ENCODE measurements at regions not wholly inside any gene's neighbourhood (a gene's known extent, or its start where the extent isn't known, plus 50 kb on each side); places are given as distances from the start of the nearest gene placed in this dataset.

DNA sequence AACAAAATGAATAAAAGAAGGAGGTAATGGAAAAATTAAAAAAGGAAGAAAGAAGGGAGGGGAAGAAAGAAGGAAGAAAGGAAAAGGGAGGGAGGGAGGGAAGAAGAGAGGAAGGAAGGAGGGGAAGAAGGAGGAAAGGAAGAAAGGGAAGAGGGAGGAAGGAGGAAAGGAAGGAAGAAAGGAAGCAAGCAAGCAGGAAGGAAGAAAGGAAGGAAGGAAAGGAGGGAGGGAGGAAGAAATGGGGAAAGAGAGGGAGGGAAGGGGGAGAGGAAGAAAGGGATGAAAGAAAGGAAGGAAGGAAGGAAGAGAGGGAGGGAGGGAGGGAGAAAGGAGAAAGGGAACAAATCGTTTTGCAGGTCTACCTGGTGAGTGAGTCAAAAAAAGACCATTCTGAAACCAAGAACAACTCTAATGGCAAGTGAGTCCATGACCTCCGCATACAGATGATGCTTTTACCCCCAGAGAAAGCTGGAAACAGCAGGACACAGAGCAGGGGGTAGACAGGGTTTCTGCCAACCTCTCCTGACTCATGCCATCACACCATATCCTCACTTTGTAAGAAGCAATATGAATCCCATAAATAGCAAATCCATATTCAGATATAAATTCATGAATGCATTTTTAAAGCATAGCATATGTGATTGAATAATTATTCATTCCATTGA lies 1112.9 kb upstream of the AUTS2 start:
- no peak for DNase-seq (ENCODE audit: low read depth)

DNA sequence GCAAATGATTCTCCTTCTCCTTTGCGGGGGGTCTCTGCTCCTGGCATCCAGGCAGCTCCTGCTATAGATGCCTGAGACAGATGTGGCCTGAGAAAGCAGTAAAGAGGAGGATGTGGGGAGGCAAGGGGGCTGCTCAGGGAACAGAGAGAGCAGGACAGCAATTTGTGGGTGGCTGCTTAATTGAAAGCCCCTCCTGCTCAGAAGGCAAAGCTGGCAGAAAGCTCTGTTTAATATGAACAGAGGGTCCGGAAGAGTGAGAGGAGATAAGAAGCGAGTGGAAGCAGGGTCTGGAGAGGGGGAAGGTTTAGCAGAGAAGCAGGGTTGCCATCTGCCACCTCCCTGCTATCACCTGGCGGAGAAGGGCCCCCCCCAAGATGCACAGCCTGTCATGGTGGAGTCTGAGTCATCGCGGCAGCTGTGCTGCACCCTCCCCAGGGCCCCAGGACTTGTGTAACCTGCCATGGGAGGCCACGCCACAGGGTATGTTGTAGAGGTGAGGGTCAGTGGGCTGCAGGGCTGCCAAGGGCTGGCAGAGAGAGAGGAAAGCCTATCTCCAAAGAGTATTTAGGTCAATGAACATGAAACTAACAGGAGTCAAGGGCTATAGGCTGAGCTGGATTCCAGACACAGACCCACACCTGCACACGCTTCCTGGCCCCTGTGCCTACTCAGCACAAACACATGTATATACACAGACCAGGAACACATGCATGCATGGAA lies 1109.8 kb upstream of the AUTS2 start:
- no peak for DNase-seq (ENCODE audit: low read depth)

DNA sequence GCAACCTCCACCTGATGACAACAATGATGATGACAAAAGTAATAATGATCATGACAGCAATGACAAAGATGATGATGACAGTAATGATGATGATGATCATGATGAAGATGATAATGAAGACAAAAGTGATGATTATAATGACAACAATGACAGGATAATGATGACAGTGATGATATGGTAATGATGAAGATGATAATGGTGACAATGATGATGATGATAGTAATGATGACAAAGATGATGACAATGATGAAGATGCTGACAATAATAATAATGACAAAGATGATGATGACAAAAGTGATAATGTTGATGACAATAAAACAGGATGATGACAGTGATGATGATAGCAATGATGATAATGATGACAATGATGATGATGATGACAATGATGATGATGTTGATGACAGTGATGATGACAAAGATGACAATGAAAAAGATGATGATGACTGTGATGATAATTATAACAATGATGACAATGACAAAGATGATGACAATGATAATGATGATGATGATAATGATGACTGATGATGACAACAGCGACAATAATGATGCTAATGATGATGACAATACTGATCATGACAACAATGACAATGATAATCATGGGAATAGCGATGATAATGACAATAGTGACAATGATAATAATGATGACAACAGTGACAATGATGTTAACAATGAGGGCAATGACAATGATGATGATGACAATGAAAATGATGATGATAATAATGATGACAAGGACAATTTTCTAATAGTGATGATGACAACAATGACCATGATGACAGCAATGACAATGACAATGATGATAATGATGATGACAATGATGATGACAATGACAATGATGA lies 1106.5 kb upstream of the AUTS2 start:
- no peak for DNase-seq (ENCODE audit: low read depth)

- DNase-seq (ENCODE audit: low read depth), result no peak
These were observed 1106.0 kb upstream of the AUTS2 start for GRCh38 chr7:68492359-68492690.

GRCh38 chr7:68503400-68503799 lies 1094.9 kb upstream of the AUTS2 start:
- DNase-seq (ENCODE audit: low read depth), result no peak

DNA sequence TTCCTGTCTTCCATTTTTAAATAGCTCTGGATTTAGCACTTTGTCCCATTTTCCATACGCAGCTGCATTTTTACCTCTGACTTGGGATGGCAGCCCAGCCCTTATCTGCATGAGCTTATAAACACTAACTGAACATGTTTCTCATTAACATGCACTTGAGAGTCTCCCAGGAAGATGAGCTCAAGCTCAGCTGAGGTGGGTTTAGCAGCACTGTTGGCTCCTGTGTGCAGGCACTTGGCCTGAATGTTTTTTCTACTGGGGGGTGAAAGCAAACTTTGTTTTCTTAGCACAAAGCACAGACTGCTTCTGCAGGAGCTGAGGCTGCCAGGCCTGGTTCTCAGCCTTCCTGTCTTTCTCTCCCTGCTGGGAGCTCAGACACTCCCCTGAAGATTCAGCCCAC lies 1093.6 kb upstream of the AUTS2 start:
- DNase-seq (ENCODE audit: low read depth), result no peak

DNA sequence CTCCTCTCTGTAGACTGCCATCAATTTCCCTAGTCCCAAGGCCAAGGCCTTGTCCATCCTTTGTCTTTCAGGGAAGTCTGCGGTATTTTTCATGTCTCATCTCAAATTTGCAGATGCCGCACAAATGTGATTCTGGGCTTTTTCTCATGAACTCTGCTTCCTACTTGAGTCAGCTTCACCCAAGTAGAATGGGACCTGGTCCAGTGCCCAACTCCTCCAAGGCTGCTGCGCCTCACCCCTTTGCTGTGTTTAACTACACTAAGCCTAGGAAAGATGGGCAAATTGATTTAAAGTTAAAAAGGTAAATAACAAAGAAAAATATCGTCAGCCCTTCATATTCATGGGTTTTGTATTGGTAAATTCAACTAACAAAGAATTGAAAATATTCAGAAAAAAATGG lies 1092.6 kb upstream of the AUTS2 start:
- DNase-seq (ENCODE audit: low read depth), result no peak

- no peak for DNase-seq (ENCODE audit: low read depth)
These were observed 1090.6 kb upstream of the AUTS2 start for GRCh38 chr7:68507668-68508067.

GRCh38 chr7:68509054-68509453 lies 1089.2 kb upstream of the AUTS2 start:
- DNase-seq (ENCODE audit: low read depth), result no peak

DNA sequence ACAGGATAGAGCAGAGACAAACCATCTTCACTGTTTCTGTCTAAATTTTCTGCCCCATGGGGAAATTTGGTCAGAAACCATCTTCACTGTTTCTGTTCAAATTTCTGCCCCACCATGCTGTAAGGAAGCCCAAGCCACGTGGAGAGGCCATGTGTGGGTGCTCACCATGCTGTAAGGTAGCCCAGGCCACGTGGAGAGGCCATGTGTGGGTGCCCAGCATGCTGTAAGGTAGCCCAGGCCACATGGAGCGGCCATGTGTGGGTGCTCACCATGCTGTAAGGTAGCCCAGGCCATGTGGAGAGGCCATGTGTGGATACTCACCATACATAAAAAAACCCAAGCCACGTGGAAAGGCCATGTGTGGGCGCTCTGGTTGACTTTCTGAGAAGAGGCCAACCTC lies 1088.7 kb upstream of the AUTS2 start:
- DNase-seq (ENCODE audit: low read depth), result no peak

- DNase-seq (ENCODE audit: low read depth), result no peak
These were observed 1087.0 kb upstream of the AUTS2 start for GRCh38 chr7:68511281-68511680.

DNA sequence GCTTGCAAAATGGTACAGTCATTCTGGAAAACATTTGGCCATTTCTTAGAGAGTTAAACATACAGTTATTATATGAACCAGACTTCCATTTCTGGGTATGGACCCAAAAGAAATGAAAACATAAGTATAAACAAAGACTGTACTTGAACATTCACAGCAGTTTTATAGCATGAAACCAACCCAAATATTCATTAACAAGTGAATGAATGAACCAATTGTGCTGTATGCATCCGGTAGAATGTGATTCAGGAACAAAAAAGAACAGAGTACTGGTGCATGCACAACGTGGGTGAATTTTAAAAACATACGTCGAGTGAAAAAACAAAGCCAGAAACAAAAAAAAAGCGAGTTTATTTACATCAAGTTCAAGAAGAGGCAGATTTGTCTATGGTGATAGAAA lies 1085.8 kb upstream of the AUTS2 start:
- DNase-seq (ENCODE audit: low read depth), result no peak

DNA sequence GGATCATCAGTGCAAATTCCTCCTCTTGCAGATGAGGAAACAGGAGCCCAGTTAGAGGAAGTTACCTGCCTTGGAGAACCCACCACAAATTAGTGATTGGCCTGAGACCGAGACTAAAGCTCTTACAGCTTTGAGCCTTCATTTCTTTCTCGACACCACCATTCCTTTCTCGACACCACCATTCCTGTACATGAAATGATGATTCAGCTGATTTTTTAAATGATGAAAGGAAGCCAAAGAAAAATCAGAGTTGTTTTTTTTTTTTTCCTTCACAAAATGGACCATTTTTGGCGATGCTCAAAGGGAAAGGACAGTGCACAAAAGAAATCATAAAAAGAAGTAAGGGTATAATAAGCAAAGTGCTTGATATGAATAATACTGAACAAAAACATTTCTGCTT lies 1080.2 kb upstream of the AUTS2 start:
- DNase-seq (ENCODE audit: low read depth), result no peak

DNA sequence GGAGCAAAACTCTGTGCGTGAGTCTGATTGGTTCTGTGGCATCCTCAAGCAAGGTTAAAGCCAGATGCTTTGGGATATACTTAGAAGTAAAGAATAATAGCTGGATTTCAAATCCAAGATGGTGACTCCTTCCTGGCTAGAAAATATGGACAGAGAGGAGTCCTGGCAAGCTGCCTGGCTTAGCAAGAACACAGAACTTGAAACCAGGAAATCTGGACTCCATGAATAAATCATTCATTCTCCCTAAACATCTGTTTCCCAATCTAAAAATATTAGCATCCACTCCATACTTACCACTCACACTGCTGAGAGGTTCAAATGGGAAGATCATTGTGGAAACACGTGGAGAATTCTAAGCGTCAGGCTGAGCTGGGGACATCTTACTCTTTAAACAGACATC lies 1074.1 kb upstream of the AUTS2 start:
- no peak for DNase-seq (ENCODE audit: low read depth)

DNA sequence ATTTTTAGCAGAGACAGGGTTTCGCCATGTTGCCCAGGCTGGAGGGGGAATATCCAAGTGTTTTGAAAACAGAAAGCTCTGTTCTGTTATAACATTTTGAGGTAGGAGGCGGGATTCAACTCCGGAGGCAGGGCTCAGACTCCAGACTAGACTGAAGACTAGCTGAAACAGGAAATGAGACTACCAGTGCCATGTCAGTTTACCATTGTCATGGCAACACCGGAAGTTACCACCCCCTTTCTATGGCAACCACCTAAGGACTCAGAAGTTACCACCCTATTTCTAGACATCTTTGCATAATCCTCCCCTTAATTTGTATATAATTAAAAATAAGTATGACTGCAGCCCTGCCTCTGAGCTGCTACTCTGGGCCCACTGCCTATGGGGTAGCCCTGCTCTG lies 1069.1 kb upstream of the AUTS2 start:
- no peak for DNase-seq (ENCODE audit: low read depth)

DNA sequence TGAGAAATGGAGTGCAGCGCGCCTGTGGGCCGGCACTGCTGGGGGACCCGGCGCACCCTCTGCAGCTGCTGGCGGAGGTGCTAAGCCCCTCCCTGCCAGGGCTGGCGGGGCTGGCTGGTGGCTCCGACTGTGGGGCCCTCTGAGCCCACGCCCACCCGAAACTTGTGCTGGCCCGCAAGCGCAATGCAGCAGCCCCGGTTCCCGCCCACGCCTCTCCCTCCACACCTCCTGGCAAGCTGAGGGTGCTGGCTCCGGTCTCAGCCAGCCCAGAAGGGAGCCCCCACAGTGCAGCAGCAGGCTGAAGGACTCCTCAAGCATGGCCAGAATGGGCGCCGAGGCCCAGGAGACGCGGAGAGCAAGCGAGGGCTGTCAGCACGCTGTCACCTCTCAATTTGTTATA lies 1063.0 kb upstream of the AUTS2 start:
- DNase-seq (ENCODE audit: low read depth), result no peak

- no peak for DNase-seq (ENCODE audit: low read depth)
These were observed 1061.1 kb upstream of the AUTS2 start for GRCh38 chr7:68537051-68537773.

DNA sequence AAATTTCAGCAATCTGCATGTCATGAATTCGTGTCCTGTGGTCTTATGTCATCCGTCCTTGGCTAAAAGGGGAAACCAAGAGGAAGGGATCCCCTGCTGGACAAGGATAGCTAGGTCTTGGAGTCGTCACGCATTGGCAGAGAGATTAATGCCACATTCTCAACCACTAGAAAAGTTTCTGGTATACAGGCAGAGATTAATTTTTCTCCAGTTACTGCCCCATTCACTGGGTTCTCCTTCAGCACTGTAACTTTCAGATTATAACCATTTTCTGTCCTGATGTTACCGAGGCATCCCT lies 1060.6 kb upstream of the AUTS2 start:
- DNase-seq (ENCODE audit: low read depth), result no peak

DNA sequence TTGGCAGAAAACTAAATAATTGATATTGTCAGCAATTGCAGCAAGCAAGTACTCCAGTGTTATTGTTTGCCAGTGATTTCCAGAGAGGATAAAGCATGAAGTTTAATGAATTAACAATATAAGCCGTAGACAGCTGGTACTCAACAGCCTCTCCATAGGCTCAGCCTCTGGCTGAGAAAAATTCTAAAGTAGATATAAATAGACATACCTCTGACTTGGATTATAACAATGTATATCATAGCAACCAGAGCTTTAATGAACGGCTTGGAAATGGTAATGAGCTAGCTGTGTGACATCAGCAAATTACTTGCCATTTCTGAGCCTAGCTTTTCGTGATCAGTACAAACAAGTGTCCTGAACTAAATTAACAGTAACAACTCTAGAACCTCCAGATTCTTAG lies 1055.4 kb upstream of the AUTS2 start:
- DNase-seq (ENCODE audit: low read depth), result no peak

- DNase-seq (ENCODE audit: low read depth), result no peak
These were observed 1053.4 kb upstream of the AUTS2 start for GRCh38 chr7:68544851-68545250.

DNA sequence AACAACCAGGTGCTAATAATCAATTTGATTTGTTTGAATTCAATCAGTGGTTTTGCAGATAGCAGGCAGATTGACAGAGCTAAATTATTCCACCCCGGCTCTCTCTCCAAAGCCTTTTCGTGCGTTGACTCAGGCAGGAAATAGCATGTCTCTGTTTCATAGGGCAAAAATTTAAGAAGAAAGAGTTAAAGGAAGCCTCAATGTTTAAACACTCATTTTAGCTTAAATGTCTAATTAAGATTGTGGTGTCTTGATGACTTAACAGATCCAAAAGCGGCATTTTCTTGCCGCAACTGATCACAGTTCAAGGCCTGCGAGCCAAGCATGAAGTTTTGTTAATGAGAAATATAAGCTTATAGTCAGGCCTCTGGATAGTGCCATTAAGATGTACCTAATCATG lies 1051.1 kb upstream of the AUTS2 start:
- DNase-seq (ENCODE audit: low read depth), result no peak

DNA sequence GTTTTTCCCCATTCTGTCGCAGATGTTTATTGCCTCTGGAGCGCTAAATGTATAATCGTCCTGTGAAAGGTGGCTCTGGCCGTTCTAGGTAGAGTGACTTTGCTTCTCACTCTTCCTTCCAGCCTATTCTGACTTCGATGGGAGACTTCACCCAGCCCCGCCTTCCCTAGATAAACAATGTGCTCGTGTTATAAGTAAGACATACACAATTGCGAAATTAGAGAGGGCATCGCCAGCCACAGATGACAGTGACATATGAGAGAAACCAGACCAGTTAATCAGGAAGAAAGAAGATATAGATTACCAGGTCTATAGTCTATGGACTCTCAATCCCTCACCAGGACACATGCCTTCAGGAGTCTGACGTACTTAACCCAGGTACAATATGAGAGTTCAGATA lies 1050.5 kb upstream of the AUTS2 start:
- no peak for DNase-seq (ENCODE audit: low read depth)

DNA sequence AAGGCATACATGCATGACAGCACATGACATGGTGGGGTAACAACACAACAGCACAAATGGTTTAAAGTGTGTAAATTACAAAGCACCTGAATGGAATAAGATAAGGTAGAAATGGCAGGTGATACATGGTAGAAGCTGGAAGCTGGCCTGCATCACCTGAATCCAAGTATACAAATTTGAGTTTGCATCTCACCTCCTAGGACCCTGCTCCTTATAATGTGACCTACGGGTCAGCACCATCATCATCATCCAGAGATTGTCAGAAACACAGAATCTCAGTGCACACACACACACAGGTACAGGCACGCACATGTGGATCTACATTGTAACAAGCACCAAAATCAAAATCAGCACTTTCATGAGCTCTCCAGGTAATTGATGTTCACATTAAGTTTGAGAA lies 1048.2 kb upstream of the AUTS2 start:
- DNase-seq (ENCODE audit: low read depth), result no peak

Measured in stimulated activated CD8-positive, alpha-beta memory T cell treated with anti-CD3 and anti-CD28 coated beads, Interleukin-15, amount 100 ng/mL, for 1 hour (primary cell).